Body of pancreas (tissue), 4 donors: ENCODE measurements at regions not wholly inside any gene's neighbourhood (a gene's known extent, or its start where the extent isn't known, plus 50 kb on each side); places are given as distances from the start of the nearest gene placed in this dataset.

ENCODE experiments used
- ATAC-seq: fragments of 150-250 bp; one replicate; pipeline ENCODE4 v1.9.1; 2016
- DNase-seq, 4 donors: peaks; one replicate each; pipeline ENCODE4 v3.0.0-alpha.2; 2019
- H3K27ac ChIP-seq, 4 donors: fragments of 200-600 bp; sonication (generic); 1 replicate in 3 of 4; 2 replicates in 1 of 4; pipeline versions ENCODE4 v1.5.1 to v1.6.1; 2016 to 2019; ENCODE audit warnings: mild to moderate bottlenecking in 1 of 4, mixed read lengths in 1 of 4, moderate library complexity in 1 of 4
- H3K27me3 ChIP-seq, 2 donors: fragments of 200-600 bp; sonication (generic); one replicate each; pipeline ENCODE4 v1.6.0; 2016; ENCODE audit warnings: mild to moderate bottlenecking in 1 of 2
- H3K36me3 ChIP-seq, 2 donors: fragments of 200-600 bp; sonication (generic); replicated peaks in 1 of 2; 2 replicates each; pipeline ENCODE4 v1.5.1; 2016; ENCODE audit warnings: low read depth in 2 of 2; ENCODE audit not compliant: insufficient read depth in 1 of 2
- H3K4me1 ChIP-seq: fragments of 200-600 bp; sonication (generic); one replicate; pipeline ENCODE4 v1.6.0; 2016
- H3K4me3 ChIP-seq, 2 donors: fragments of 200-600 bp; sonication (generic); 1 replicate in 1 of 2; 2 replicates in 1 of 2; pipeline ENCODE4 v1.5.1; 2016 to 2019
- H3K9me3 ChIP-seq, 3 donors: fragments of 200-600 bp; sonication (generic); 1 replicate in 2 of 3; 2 replicates in 1 of 3; pipeline ENCODE4 v1.5.1; 2016
- POLR2A ChIP-seq, 3 donors: fragments of 450-650 bp; IDR thresholded peaks; one replicate each; pipeline ENCODE4 v1.6.1; 2016; ENCODE audit warnings: antibody characterized with exemption in 3 of 3, mild to moderate bottlenecking in 2 of 3
- WGBS, 2 donors: methylation state at CpG; one replicate each; pipeline ENCODE4 v1.1.5; 2017; 5-methylcytosine and 5-hydroxymethylcytosine counted together
- intact Hi-C: fragments of 100-400 bp; cut with DNase I; formaldehyde crosslinking; loops from one replicate; pipeline ENCODE4 v1.15.1; 2023
- TF ChIP-seq, protein P1 (sequence below), 7 experiments: fragments of 450-650 bp in 4 of 7; fragments of 200-600 bp in 3 of 7; sonication (generic) in 3 of 7; IDR thresholded peaks; one replicate each; pipeline ENCODE4 v1.5.1; 2016 to 2019; ENCODE audit warnings: antibody characterized with exemption in 7 of 7

GRCh38 chr19:34838753-34839431 is 65.9 kb upstream of the ZNF599 start:
- WGBS, 2 donors: 10 to 13% methylated on average over 19 to 43 of the region's 43 CpGs
- TF ChIP-seq, protein P1, sequence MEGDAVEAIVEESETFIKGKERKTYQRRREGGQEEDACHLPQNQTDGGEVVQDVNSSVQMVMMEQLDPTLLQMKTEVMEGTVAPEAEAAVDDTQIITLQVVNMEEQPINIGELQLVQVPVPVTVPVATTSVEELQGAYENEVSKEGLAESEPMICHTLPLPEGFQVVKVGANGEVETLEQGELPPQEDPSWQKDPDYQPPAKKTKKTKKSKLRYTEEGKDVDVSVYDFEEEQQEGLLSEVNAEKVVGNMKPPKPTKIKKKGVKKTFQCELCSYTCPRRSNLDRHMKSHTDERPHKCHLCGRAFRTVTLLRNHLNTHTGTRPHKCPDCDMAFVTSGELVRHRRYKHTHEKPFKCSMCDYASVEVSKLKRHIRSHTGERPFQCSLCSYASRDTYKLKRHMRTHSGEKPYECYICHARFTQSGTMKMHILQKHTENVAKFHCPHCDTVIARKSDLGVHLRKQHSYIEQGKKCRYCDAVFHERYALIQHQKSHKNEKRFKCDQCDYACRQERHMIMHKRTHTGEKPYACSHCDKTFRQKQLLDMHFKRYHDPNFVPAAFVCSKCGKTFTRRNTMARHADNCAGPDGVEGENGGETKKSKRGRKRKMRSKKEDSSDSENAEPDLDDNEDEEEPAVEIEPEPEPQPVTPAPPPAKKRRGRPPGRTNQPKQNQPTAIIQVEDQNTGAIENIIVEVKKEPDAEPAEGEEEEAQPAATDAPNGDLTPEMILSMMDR (IDR thresholded peaks at IDR 0.05): peak in 6 of 7 experiments; percentile 12 to 40 (median 22)
- TF ChIP-seq POLR2A (IDR thresholded peaks at IDR 0.05): no peak
- no peak for ATAC-seq

DNA sequence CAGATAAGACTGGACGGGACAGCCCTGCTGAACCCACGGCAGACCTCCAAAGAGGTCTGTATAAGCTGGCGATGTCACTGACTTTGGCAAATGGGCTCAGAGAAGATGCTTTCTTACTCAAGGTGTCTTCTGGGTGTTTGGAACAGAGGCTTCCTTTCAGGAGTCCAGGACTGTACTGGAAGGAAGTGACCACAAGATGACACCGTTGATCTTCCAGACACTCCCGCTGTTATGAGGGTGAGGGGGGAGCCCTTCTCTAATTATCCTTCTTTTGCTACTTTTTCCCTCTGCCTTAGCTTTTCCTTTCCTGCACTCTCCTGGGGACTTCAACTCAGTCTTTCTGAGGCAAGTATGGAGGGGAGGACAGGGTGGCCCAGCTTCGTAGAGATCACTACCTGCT is 65.2 kb upstream of the ZNF599 start:
- intact Hi-C loops: no loop called here
- no peak for TF ChIP-seq POLR2A (IDR thresholded peaks at IDR 0.05)
- TF ChIP-seq, protein P1 (IDR thresholded peaks at IDR 0.05): no peak
- no peaks in the 10 kb centered on the region for H3K9me3 ChIP-seq
- H3K27ac ChIP-seq: no peak overlapping the region
- H3K27me3 ChIP-seq: no peaks in the 10 kb centered on the region
- 71 to 75% methylated on average over 5 to 6 of the region's 6 CpGs for WGBS, 2 donors
- DNase-seq: no peak
- no peak for ATAC-seq
- H3K4me3 ChIP-seq: no peak overlapping the region
- no peaks in the 10 kb centered on the region for H3K36me3 ChIP-seq
- peaks cover 10% of the 10 kb centered on the region for H3K4me1 ChIP-seq

More at GRCh38 chr19:34838753-34839431, 65.9 kb upstream of the ZNF599 start:
- Histone ChIP-seq H3K36me3 (no peaks in the 10 kb centered on the region), H3K27me3 (no peaks in the 10 kb centered on the region), H3K27ac (no peak overlapping the region), H3K4me3 (no peak overlapping the region), H3K4me1 (peaks cover 10% of the 10 kb centered on the region), H3K9me3 (no peaks in the 10 kb centered on the region)
- peak; percentile 26 to 51 (median 42) for DNase-seq
- intact Hi-C loops: no loop called here

GRCh38 chr19:34837262-34837661 is 64.2 kb upstream of the ZNF599 start:
- Histone ChIP-seq H3K9me3 (no peaks in the 10 kb centered on the region), H3K4me3 (no peak overlapping the region), H3K36me3 (no peaks in the 10 kb centered on the region), H3K4me1 (peaks cover 10% of the 10 kb centered on the region), H3K27me3 (no peaks in the 10 kb centered on the region), H3K27ac (no peak overlapping the region)
- ATAC-seq: no peak
- TF ChIP-seq POLR2A (IDR thresholded peaks at IDR 0.05): no peak
- TF ChIP-seq, protein P1 (IDR thresholded peaks at IDR 0.05): no peak
- intact Hi-C loops: no loop called here
- WGBS, 2 donors: 0 to 4% methylated on average over 1 of the region's 1 CpG
- DNase-seq: peak in 3 of 4 donors; percentile 42 to 62 (median 58)

DNA sequence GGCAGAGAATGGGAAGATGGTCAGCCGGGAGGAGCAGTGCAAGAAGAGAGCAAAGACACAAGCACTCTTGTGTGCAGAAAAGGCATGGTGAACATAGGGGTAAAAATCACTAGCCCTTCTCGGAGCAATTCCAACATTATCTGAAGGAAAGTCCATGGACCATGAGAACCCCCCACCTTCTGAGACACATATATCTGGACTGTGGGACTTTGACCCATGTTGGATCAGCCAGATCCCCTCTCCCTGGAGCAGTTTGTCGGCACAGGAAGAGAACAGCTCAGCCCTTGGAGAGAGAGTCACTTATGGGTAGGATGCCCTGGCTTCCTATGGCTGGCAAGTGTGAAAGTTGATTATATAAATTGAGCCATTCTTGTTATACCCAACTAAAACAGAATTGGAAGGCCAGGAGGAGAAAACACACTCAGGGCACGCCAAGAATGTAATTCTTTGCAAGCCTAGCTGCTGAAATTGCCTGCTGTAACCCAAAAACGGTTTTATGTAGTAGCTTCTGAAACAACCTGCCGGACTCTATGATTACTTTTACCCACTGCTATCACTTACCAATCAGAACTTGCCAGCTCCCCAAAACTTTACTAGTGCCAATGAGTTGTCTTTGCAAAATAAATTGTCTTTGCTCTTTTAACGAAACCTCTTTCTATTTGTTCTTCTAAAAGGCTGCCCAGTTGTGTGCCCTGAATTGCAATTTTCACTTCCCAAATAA is 62.8 kb upstream of the ZNF599 start:
- H3K4me1 ChIP-seq: peaks cover 10% of the 10 kb centered on the region
- TF ChIP-seq POLR2A (IDR thresholded peaks at IDR 0.05): no peak
- TF ChIP-seq, protein P1 (IDR thresholded peaks at IDR 0.05): no peak
- DNase-seq (no peak), ATAC-seq (no peak)
- no peak overlapping the region for H3K27ac ChIP-seq
- H3K36me3 ChIP-seq: no peaks in the 10 kb centered on the region
- 86 to 93% methylated on average over 7 of the region's 7 CpGs for WGBS, 2 donors
- intact Hi-C loops: no loop called here
- no peaks in the 10 kb centered on the region for H3K27me3 ChIP-seq
- no peak overlapping the region for H3K4me3 ChIP-seq
- no peaks in the 10 kb centered on the region for H3K9me3 ChIP-seq
